Posterior vena cava (tissue), 2 donors: ENCODE measurements at regions not wholly inside any gene's neighbourhood (a gene's known extent, or its start where the extent isn't known, plus 50 kb on each side); places are given as distances from the start of the nearest gene placed in this dataset.

Experiments used
- DNase-seq: peaks from one replicate; pipeline ENCODE4 v3.0.0-alpha.2; 2020; ENCODE audit warnings: low spot score
- intact Hi-C, 2 donors: fragments of 100-400 bp; cut with DNase I; formaldehyde crosslinking; loops; one replicate each; pipeline versions ENCODE4 v1.14.1 to v1.14.2; 2022 to 2023
- donor health status: DM: yes; HTN: yes; CAD: no.
- donor health status: DM: yes; HTN: yes; CAD: no.

DNA sequence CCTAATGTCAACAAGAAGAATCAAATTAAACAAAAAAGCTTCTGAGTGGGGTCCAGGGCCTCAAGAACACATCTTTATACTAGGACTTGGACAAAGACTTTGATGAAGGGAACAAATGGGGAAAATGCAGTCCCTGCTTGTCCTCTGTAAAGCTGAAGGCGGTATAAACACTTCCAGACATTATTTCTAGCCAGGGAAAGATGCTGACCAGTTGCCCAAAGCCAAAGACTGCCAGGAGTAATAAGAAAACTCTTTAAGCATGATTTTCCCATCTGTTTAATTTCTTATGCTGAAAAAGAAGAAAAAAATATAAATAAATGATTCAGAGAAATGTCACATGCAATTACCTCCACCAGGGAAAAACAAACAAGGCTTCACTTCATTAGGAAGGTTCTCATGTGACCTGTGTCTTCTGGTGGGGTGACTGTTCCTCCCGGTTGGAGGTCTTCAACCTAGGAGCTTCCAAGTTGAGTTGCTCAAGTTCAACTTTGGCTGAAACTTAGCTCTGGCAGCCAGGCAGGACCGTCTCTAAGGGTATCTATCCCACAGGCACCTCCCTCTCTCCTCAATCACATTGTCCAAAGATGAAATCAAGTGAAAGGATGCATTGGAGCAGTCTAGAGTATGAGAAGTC is 65.2 kb upstream of the KCNE2 start:
- intact Hi-C loops: no loop called here
- no peak for DNase-seq

DNA sequence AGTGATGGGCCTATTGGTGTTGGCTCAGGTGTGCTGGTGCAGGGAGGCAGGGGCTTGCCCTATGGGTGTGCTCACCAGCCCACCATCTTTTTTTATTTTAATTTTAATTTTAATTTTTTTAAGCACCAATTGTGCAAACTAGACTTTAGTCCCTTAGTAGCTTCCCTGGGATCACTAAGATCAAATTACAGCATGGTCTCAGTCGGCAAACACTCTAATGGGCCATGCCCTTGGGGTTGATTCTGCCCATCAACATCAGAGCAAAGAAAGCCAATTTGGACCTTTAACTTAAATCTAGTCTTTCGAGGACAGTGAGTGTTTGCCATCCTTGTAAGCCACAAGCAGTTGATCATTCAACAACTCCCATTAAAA is 64.7 kb upstream of the KCNE2 start:
- intact Hi-C loops: no loop called here
- DNase-seq: no peak

DNA sequence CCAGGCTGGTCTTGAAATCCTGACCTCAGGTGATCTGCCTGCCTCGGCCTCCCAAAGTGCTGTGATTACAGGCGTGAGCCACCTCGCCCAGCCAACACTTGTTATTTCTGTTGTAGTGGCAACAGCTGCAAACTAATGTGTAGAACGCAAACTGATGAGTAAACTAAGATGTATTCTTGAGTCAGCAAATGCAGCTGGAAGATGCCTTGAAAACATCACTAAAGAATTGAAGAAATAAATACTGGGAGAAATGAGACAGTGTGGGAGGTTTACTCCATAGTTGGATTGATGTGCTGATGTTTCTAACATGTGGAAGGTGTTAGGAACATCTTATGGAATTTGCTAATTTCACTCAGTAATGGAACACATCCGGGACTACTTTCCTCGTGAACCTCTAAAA is 61.3 kb upstream of the KCNE2 start:
- no peak for DNase-seq
- intact Hi-C loops: loop anchor here in 1 of 2 donors (1.0 kb wide), 1 partner anchor 9 kb away; no protein-coding TSS in a partner anchor

DNA sequence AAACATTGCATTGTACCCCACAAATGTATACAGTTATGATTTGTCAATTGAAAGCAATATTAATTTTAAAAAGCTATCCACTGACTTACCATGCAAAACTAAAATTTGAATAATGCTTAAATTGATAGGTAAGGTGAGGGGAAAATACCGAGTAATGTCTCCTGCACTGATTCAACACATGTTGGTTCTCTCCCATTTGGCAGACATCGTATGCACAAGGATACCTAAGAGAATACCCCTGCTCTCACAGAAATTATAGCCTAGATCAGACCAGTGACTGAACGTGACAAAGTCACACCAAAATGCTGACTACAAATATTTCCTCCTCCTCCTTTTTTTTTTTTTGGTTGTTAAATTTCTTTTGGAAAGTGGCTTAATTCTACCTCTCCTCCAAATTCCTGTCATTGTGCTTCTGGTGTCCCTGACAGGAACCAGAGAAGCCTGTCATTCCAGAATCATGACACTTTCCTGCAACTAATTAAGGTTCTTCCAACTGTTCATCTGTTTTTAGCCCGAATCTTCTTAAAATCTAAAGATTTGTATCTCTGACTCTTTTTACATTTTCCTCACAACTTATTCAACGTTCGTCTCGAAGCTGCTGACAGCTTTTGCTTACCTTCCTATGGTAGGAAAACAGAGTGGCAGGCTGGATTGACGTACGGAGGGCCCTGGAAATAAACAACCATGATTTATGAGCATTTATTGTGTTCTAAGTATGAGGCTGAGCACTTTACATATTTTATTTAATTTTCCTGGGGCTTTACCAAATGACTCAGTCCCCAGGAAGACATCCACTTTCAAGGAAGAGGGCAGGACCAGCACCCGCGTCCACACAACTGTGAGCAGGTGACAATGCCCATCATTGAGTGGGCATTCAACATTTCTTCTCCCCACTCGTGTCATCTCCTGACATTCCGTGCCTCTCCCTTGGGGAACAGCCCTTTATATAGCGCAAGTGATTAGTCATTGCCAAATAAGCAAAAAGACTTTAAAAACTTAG is 57.9 kb upstream of the KCNE2 start:
- DNase-seq: no peak
- intact Hi-C loops: loop anchor here in 1 of 2 donors (1.0 kb wide), 1 partner anchor 15 kb away; no protein-coding TSS in a partner anchor

DNA sequence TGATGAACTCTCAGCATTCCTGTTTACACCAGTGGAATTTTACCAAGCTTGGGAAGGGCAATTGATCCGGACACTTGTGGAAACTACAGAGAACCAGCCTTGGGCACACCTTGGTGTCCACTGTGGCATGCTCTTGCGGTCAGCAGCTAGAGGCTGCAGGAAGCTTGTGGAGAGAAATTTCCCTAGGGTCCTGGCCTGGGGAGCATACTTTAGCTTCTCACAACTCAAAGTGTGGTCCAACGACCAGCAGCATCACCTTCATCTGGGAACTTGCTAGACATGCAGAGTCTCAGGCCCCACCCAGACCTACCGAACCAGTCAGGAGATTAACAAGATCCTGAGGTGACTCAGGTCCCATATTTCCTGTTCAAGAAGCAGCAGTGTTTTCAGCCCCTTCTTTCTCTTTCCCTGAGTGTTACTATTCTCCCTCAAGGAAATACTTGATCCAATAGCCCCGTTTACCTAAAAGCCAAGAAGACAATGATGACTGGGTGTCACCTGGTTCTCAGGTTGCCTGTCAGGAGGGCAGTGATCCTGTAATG is 55.7 kb upstream of the KCNE2 start:
- intact Hi-C loops: no loop called here

DNA sequence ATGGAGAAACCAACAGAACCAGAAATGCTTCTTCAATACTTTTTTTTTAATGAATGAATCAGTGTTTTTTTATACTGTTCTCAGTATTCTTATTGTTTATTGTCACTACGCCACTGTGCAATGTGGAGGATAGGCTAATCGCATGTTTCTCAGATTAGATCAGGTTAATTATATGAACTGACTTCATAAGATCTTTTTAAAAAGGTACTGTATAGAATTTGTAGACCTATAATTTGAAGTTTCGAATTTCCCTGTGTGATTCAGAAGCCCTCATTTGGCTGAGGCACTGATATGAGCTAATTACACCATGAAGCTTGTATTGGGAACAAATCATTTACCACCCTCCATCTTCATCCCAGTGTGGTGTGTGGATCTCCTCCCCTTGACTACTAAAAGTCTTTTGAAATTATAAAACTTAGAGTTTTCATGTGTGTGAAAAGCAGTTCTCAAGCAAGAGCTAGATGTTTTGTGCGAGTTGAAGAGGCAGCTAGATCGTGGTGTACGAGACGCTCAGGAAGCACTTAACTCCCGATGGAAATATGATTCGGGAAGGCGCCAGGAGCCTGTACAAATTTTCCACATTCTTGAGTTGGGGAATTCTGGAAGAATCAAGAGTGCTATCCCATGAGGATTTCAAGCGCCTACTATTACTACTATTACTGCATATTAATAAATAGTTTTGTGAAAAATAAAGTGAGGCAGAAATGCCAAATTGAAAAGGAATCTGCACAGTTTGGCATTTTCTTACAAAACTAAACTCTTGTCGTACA is 52.1 kb upstream of the KCNE2 start:
- intact Hi-C loops: loop anchor here (1.0 to 10.0 kb wide), 2 partner anchors 9 to 87 kb away; no protein-coding TSS in a partner anchor
- DNase-seq: no peak

More for the DNA sequence above, 55.7 kb upstream of the KCNE2 start:
- DNase-seq: no peak

DNA sequence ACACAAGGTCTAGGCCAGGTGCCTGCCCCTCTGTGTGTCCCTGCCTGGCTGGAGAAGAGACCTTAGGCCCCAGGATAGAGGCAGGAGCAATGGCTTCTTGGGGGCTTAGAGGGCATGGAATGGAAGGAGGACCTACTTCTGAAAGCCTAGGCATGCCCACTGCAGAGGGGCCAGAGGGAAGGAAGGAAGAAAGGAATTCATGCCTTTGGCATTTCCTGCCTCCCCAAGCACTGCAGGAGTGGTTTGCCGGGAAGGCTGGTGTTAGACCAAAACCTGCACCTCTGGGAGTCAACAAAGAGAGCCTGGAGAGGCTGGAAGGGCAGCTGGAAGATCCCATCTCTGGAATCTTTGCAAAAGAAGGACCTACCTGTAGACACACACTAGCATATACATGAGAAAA is 50.7 kb upstream of the KCNE2 start:
- no peak for DNase-seq
- intact Hi-C loops: loop anchor here in 1 of 2 donors (10.0 kb wide), 1 partner anchor 88 kb away; no protein-coding TSS in a partner anchor
